ENCODE measurements at regions not wholly inside any gene's neighbourhood (a gene's known extent, or its start where the extent isn't known, plus 50 kb on each side); places are given as distances from the start of the nearest gene placed in this dataset.

DNA sequence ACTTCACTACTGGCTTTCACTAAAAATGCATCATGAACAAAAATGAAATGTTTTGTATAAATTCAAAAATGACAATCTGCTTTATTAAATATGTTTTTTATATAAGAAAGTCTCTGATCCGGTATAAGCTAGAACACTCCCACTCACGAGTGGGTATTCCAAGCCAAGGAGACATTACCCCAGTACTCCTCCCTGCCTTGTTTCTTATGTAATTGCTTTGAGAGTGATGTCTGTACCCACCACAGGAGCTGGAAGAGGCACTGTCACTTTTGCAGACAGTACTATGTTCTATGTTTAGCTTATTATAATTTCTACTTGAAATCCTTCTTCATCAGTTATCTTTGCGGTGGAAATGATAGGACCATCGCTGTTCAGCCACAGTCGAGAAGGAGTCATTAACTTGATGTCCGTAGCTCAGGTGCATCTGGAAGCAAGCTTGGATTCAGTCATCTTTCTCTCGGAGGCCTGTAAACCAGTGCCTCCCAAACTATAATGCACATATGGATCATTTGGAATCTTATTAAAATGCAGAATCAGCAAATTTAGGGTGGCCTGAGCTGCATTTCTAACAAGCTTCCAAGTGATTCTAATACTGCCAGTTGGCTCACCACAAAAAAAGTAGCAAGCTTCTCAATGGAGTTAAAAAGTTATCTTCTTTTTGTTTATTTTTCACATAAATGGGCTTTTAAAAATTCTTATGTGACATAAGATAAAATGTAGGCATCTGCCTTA, 396.4 kb downstream of the GRIA2 start:
- TF ChIP-seq, protein P1, sequence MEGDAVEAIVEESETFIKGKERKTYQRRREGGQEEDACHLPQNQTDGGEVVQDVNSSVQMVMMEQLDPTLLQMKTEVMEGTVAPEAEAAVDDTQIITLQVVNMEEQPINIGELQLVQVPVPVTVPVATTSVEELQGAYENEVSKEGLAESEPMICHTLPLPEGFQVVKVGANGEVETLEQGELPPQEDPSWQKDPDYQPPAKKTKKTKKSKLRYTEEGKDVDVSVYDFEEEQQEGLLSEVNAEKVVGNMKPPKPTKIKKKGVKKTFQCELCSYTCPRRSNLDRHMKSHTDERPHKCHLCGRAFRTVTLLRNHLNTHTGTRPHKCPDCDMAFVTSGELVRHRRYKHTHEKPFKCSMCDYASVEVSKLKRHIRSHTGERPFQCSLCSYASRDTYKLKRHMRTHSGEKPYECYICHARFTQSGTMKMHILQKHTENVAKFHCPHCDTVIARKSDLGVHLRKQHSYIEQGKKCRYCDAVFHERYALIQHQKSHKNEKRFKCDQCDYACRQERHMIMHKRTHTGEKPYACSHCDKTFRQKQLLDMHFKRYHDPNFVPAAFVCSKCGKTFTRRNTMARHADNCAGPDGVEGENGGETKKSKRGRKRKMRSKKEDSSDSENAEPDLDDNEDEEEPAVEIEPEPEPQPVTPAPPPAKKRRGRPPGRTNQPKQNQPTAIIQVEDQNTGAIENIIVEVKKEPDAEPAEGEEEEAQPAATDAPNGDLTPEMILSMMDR (IDR thresholded peaks at IDR 0.05), result no peak
- no peak for ATAC-seq (ENCODE audit: poor library complexity)
- no peak for DNase-seq
- Mint-ChIP-seq H3K36me3 (ENCODE audit: low read depth) (no peaks in the 10 kb centered on the region), H3K4me3 (no peak overlapping the region), H3K27me3 (no peaks in the 10 kb centered on the region), H3K9me3 (no peaks in the 10 kb centered on the region), H3K27ac (no peak overlapping the region), H3K4me1 (ENCODE audit: low read depth) (no peaks in the 10 kb centered on the region)
- POLR2A ChIA-PET, result no interaction called here
- Histone ChIP-seq H3K36me3 (ENCODE audit: insufficient read depth, low read length) (no peaks in the 10 kb centered on the region), H3K27me3 (ENCODE audit: control insufficient read depth in 1 of 2, insufficient read depth in 2 of 2, low read length in 2 of 2) (no peaks in the 10 kb centered on the region), H3K4me3 (ENCODE audit: low read length) (no peak overlapping the region), H3K27ac (ENCODE audit: low read depth in 1 of 2, low read length in 2 of 2) (no peak overlapping the region), H3K9me3 (ENCODE audit: control insufficient read depth in 1 of 2, insufficient read depth in 1 of 2, low read length in 2 of 2) (peaks cover 0 to 3% of the 10 kb centered on the region in 2 experiments), H3K4me1 (ENCODE audit: insufficient read depth, low read length) (no peaks in the 10 kb centered on the region)
- intact Hi-C loops (cut with DNase I, micrococcal nuclease), result no loop called here
- CTCF ChIA-PET, result no interaction called here

DNA sequence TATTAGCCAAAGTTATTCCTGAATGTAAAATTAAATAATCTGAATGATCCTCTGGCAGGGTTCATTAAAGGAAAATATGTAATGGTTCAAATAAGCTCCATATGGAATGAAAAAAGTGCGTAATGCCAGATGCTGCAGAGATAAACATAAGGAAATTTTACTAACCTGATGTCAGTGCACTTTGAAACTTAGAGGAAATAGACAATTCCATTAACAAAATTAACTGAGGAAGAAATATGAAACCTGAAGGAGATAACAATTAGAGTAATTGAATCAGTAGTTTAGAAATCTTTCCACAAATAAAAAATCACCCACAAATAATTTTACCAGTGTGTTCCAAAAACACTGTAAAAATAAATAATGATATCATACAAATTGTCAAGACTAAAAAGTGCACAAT, 387.5 kb downstream of the GRIA2 start:
- ChIA-PET POLR2A (no interaction called here), CTCF (no interaction called here)
- Histone ChIP-seq H3K36me3 (ENCODE audit: insufficient read depth, low read length) (no peaks in the 10 kb centered on the region), H3K4me1 (ENCODE audit: insufficient read depth, low read length) (no peaks in the 10 kb centered on the region), H3K4me3 (ENCODE audit: low read length) (no peak overlapping the region), H3K9me3 (ENCODE audit: control insufficient read depth in 1 of 2, insufficient read depth in 1 of 2, low read length in 2 of 2) (no peaks in the 10 kb centered on the region), H3K27ac (ENCODE audit: low read depth in 1 of 2, low read length in 2 of 2) (no peak overlapping the region), H3K27me3 (ENCODE audit: control insufficient read depth in 1 of 2, insufficient read depth in 2 of 2, low read length in 2 of 2) (no peaks in the 10 kb centered on the region)
- TF ChIP-seq, protein P1 (IDR thresholded peaks at IDR 0.05), result no peak
- no peaks in the 10 kb centered on the region for H3K4me1 Mint-ChIP-seq (ENCODE audit: low read depth)
- no peak for ATAC-seq (ENCODE audit: poor library complexity)
- no peak overlapping the region for H3K4me3 Mint-ChIP-seq
- no peaks in the 10 kb centered on the region for H3K36me3 Mint-ChIP-seq (ENCODE audit: low read depth)
- no peak for DNase-seq
- no peaks in the 10 kb centered on the region for H3K27me3 Mint-ChIP-seq
- peaks cover 4% of the 10 kb centered on the region for H3K9me3 Mint-ChIP-seq
- H3K27ac Mint-ChIP-seq, result no peak overlapping the region
- intact Hi-C loops (cut with DNase I, micrococcal nuclease), result no loop called here

DNA sequence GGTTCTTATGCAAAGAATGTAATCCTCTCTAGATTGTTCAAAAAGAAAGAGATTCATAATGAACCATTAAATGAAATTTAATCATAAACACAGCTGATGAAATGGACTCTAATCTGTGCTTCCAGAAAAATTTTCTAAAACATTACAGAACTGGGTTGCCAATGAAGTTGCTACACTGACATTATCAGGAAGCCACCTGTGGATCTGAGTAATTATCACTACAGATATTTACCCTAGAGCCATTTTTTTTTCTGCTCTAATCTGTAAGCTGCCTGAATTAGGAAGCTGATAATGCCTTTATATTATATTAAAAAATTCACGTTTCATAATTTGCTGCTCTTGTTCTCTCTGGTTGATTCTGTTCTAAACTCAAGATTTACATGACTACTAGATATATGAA, 380.1 kb downstream of the GRIA2 start:
- H3K4me3 Mint-ChIP-seq, result no peak overlapping the region
- ChIA-PET POLR2A (no interaction called here), CTCF (no interaction called here)
- H3K9me3 Mint-ChIP-seq, result peaks cover 10% of the 10 kb centered on the region
- Histone ChIP-seq H3K27ac (ENCODE audit: low read depth in 1 of 2, low read length in 2 of 2) (no peak overlapping the region), H3K4me1 (ENCODE audit: insufficient read depth, low read length) (no peaks in the 10 kb centered on the region), H3K27me3 (ENCODE audit: control insufficient read depth in 1 of 2, insufficient read depth in 2 of 2, low read length in 2 of 2) (no peaks in the 10 kb centered on the region), H3K4me3 (ENCODE audit: low read length) (no peak overlapping the region), H3K9me3 (ENCODE audit: control insufficient read depth in 1 of 2, insufficient read depth in 1 of 2, low read length in 2 of 2) (no peaks in the 10 kb centered on the region), H3K36me3 (ENCODE audit: insufficient read depth, low read length) (no peaks in the 10 kb centered on the region)
- no peak overlapping the region for H3K27ac Mint-ChIP-seq
- no peaks in the 10 kb centered on the region for H3K27me3 Mint-ChIP-seq
- H3K4me1 Mint-ChIP-seq (ENCODE audit: low read depth), result no peaks in the 10 kb centered on the region
- intact Hi-C loops (cut with DNase I, micrococcal nuclease), result no loop called here
- ATAC-seq (ENCODE audit: poor library complexity) (no peak), DNase-seq (no peak)
- TF ChIP-seq, protein P1 (IDR thresholded peaks at IDR 0.05), result no peak
- H3K36me3 Mint-ChIP-seq (ENCODE audit: low read depth), result no peaks in the 10 kb centered on the region
